H9 (cell line): ENCODE measurements at regions not wholly inside any gene's neighbourhood (a gene's known extent, or its start where the extent isn't known, plus 50 kb on each side); places are given as distances from the start of the nearest gene placed in this dataset.

ENCODE experiments used
- DNase-seq: peaks from one replicate; pipeline ENCODE4 v3.0.0-alpha.2; 2017
- H2AFZ ChIP-seq: one replicate; pipeline ENCODE4 v1.6.1; 2013; ENCODE audit warnings: mild to moderate bottlenecking, low read length, control low read depth, moderate library complexity
- H2AK5ac ChIP-seq: 2 replicates; pipeline ENCODE4 v1.6.1; 2013; ENCODE audit warnings: low read length, control low read depth, mixed read lengths; ENCODE audit not compliant: insufficient read length
- H2BK120ac ChIP-seq: one replicate; pipeline ENCODE4 v1.6.1; 2013; ENCODE audit warnings: low read depth, mild to moderate bottlenecking, low read length, control low read depth, inconsistent platforms; ENCODE audit not compliant: poor library complexity, severe bottlenecking
- H2BK12ac ChIP-seq: 2 replicates; pipeline ENCODE4 v1.6.1; 2013; ENCODE audit warnings: low read length, control low read depth, mixed read lengths, low read depth; ENCODE audit not compliant: insufficient read length
- H2BK15ac ChIP-seq: 2 replicates; pipeline ENCODE4 v1.6.1; 2013; ENCODE audit warnings: low read depth, low read length, control low read depth
- H2BK20ac ChIP-seq: one replicate; pipeline ENCODE4 v1.6.1; 2013; ENCODE audit warnings: low read depth, mild to moderate bottlenecking, low read length, control low read depth, inconsistent platforms; ENCODE audit not compliant: poor library complexity, severe bottlenecking
- H2BK5ac ChIP-seq: 2 replicates; pipeline ENCODE4 v1.6.1; 2013; ENCODE audit warnings: low read length, control low read depth, mixed read lengths; ENCODE audit not compliant: insufficient read length
- H3K14ac ChIP-seq: 2 replicates; pipeline ENCODE4 v1.6.1; 2013; ENCODE audit warnings: low read length, control low read depth; ENCODE audit not compliant: insufficient read depth
- H3K18ac ChIP-seq: 2 replicates; pipeline ENCODE4 v1.6.1; 2013; ENCODE audit warnings: low read depth, mild to moderate bottlenecking, mixed read lengths, low read length, control low read depth; ENCODE audit not compliant: insufficient read length
- H3K23ac ChIP-seq: 2 replicates; pipeline ENCODE4 v1.6.1; 2013; ENCODE audit warnings: low read length, control low read depth, mixed read lengths, low read depth; ENCODE audit not compliant: insufficient read length
- H3K23me2 ChIP-seq: 2 replicates; pipeline ENCODE4 v1.6.1; 2013; ENCODE audit warnings: low read depth, mild to moderate bottlenecking, mixed read lengths, low read length, control low read depth; ENCODE audit not compliant: insufficient read length, poor library complexity, severe bottlenecking
- H3K27ac ChIP-seq: 2 replicates; pipeline ENCODE4 v1.5.1; 2013; ENCODE audit warnings: low read length, control low read depth, mixed read lengths, low read depth; ENCODE audit not compliant: insufficient read length
- H3K27me3 ChIP-seq: 2 replicates; pipeline ENCODE4 v1.6.1; 2013; ENCODE audit warnings: low read length, control low read depth, inconsistent platforms; ENCODE audit not compliant: insufficient read depth
- H3K4ac ChIP-seq: 2 replicates; pipeline ENCODE4 v1.6.1; 2013; ENCODE audit warnings: low read depth, mild to moderate bottlenecking, control low read depth, inconsistent platforms, low read length, moderate library complexity
- H3K4me1 ChIP-seq: 2 replicates; pipeline ENCODE4 v1.6.1; 2013; ENCODE audit warnings: low read length, control low read depth, inconsistent platforms; ENCODE audit not compliant: insufficient read depth
- H3K4me2 ChIP-seq: 2 replicates; pipeline ENCODE4 v1.6.1; 2013; ENCODE audit warnings: low read length, control low read depth, mixed read lengths; ENCODE audit not compliant: insufficient read length, insufficient read depth
- H3K56ac ChIP-seq: 2 replicates; pipeline ENCODE4 v1.6.1; 2013; ENCODE audit warnings: low read depth, mild to moderate bottlenecking, mixed read lengths, low read length, control low read depth; ENCODE audit not compliant: insufficient read length
- H3K79me1 ChIP-seq: 2 replicates; pipeline ENCODE4 v1.6.1; 2013; ENCODE audit warnings: low read depth, mild to moderate bottlenecking, moderate library complexity, low read length, control low read depth, inconsistent platforms; ENCODE audit not compliant: insufficient read depth, poor library complexity, severe bottlenecking
- H3K79me2 ChIP-seq: 2 replicates; pipeline ENCODE4 v1.6.1; 2013; ENCODE audit warnings: low read length, control low read depth, inconsistent platforms; ENCODE audit not compliant: insufficient read depth
- H3K9ac ChIP-seq: 2 replicates; pipeline ENCODE4 v1.6.1; 2013; ENCODE audit warnings: low read length, control low read depth, mixed read lengths; ENCODE audit not compliant: insufficient read length; ENCODE audit errors: extremely low read depth
- H3K9me3 ChIP-seq: one replicate; pipeline ENCODE4 v1.6.1; 2013; ENCODE audit warnings: low read depth, low read length, inconsistent platforms; ENCODE audit not compliant: control insufficient read depth
- H3T11ph ChIP-seq: one replicate; pipeline ENCODE4 v1.6.1; 2013; ENCODE audit warnings: mild to moderate bottlenecking, low read length, control low read depth, inconsistent platforms
- H4K20me1 ChIP-seq: one replicate; pipeline ENCODE4 v1.6.1; 2013; ENCODE audit not compliant: control insufficient read depth, insufficient read length, insufficient read depth
- H4K5ac ChIP-seq: 2 replicates; pipeline ENCODE4 v1.6.1; 2013; ENCODE audit warnings: low read depth, mild to moderate bottlenecking, mixed read lengths, low read length, control low read depth; ENCODE audit not compliant: insufficient read length
- H4K8ac ChIP-seq: replicated peaks from 2 replicates; pipeline ENCODE4 v1.6.1; 2013; ENCODE audit warnings: low read length, control low read depth, mixed read lengths, low read depth; ENCODE audit not compliant: insufficient read length
- H4K91ac ChIP-seq: 2 replicates; pipeline ENCODE4 v1.6.1; 2013; ENCODE audit warnings: low read depth, mild to moderate bottlenecking, moderate library complexity, mixed read lengths, low read length, control low read depth; ENCODE audit not compliant: insufficient read length
- H3K27ac Mint-ChIP-seq, 3 experiments: 2 replicates in 2 of 3; 3 replicates in 1 of 3; pipeline ENCODE4 v1.8.0; 2020 to 2021; ENCODE audit warnings: mixed read lengths in 3 of 3, mild to moderate bottlenecking in 1 of 3, moderate library complexity in 1 of 3
- H3K27me3 Mint-ChIP-seq: 2 replicates; pipeline ENCODE4 v1.8.0; 2021; ENCODE audit warnings: low read depth, mild to moderate bottlenecking, moderate library complexity, mixed read lengths
- H3K36me3 Mint-ChIP-seq, 3 experiments: 2 replicates in 2 of 3; 3 replicates in 1 of 3; pipeline ENCODE4 v1.8.0; 2020 to 2021; ENCODE audit warnings: low read depth in 3 of 3, mixed read lengths in 3 of 3; ENCODE audit not compliant: insufficient read depth in 1 of 3
- H3K4me1 Mint-ChIP-seq, 2 experiments: 2 replicates each; pipeline ENCODE4 v1.8.0; 2020; ENCODE audit warnings: mixed read lengths in 2 of 2
- H3K4me3 Mint-ChIP-seq, 2 experiments: 2 replicates in 1 of 2; 3 replicates in 1 of 2; pipeline ENCODE4 v1.8.0; 2020 to 2021; ENCODE audit warnings: mild to moderate bottlenecking in 2 of 2, mixed read lengths in 2 of 2, moderate library complexity in 1 of 2
- H3K9me3 Mint-ChIP-seq, 2 experiments: 2 replicates in 1 of 2; 3 replicates in 1 of 2; pipeline ENCODE4 v1.8.0; 2020; ENCODE audit warnings: mild to moderate bottlenecking in 2 of 2, mixed read lengths in 2 of 2, moderate library complexity in 1 of 2
- CTCF ChIP-seq: fragments of 200-600 bp; sonication (generic); conservative IDR thresholded peaks from 3 replicates; pipeline ENCODE4 v1.8.0; 2021; ENCODE audit warnings: antibody characterized with exemption, mild to moderate bottlenecking
- WGBS: extraction: QIAGEN DNeasy Blood & Tissue Kit; methylation state at CpG from one replicate; pipeline ENCODE4 v1.1.7; 2013; ENCODE audit warnings: missing lambda C conversion rate, low lambda C conversion rate, mixed read lengths; ENCODE audit not compliant: insufficient read length; ENCODE audit errors: extremely low coverage; 5-methylcytosine and 5-hydroxymethylcytosine counted together

- Mint-ChIP-seq H3K36me3 (no peaks in the 10 kb centered on the region), H3K4me3 (no peak overlapping the region), H3K27ac (no peak overlapping the region), H3K4me1 (peaks cover 17 to 18% of the 10 kb centered on the region in 2 experiments), H3K27me3 (peaks cover 4% of the 10 kb centered on the region), H3K9me3 (no peaks in the 10 kb centered on the region)
- H2BK20ac ChIP-seq, result no peak overlapping the region
- H2BK120ac ChIP-seq, result no peak overlapping the region
- no peaks in the 10 kb centered on the region for H3K27me3 ChIP-seq
- H3K9ac ChIP-seq, result no peak overlapping the region
- no peaks in the 10 kb centered on the region for H3K79me1 ChIP-seq
- H2BK12ac ChIP-seq, result no peak overlapping the region
- no peak overlapping the region for H3K56ac ChIP-seq
- H3K23ac ChIP-seq, result no peak overlapping the region
- no peaks in the 10 kb centered on the region for H3K23me2 ChIP-seq
- H4K20me1 ChIP-seq, result no peaks in the 10 kb centered on the region
- H3K79me2 ChIP-seq, result no peaks in the 10 kb centered on the region
- H2AFZ ChIP-seq, result no peak overlapping the region
- no CpG with 5 or more reads among the region's 5 CpGs for WGBS
- no peak overlapping the region for H4K8ac ChIP-seq
- no peaks in the 10 kb centered on the region for H3K9me3 ChIP-seq
- H4K91ac ChIP-seq, result no peak overlapping the region
- H3K18ac ChIP-seq, result no peak overlapping the region
- H3K4me2 ChIP-seq, result no peak overlapping the region
- DNase-seq, result no peak
- H2BK5ac ChIP-seq, result no peak overlapping the region
- H3K4me1 ChIP-seq, result no peaks in the 10 kb centered on the region
- no peak overlapping the region for H3K14ac ChIP-seq
- H3T11ph ChIP-seq, result no peak overlapping the region
- no peak overlapping the region for H3K27ac ChIP-seq
- H2BK15ac ChIP-seq, result no peak overlapping the region
- H3K4ac ChIP-seq, result no peak overlapping the region
- no peak for TF ChIP-seq CTCF
- no peak overlapping the region for H2AK5ac ChIP-seq
- no peak overlapping the region for H4K5ac ChIP-seq
These were observed 95.8 kb upstream of the KIT start for GRCh38 chr4:54561940-54562339.
